GM12872 (cell line): ENCODE measurements at regions not wholly inside any gene's neighbourhood (a gene's known extent, or its start where the extent isn't known, plus 50 kb on each side); places are given as distances from the start of the nearest gene placed in this dataset.

ENCODE experiments used
- TF ChIP-seq, protein P1 (sequence below): IDR thresholded peaks from 3 replicates; pipeline ENCODE4 v1.5.1; 2011; ENCODE audit warnings: low read depth, mild to moderate bottlenecking, low read length, moderate library complexity; ENCODE audit not compliant: insufficient read depth

- TF ChIP-seq, protein P1, sequence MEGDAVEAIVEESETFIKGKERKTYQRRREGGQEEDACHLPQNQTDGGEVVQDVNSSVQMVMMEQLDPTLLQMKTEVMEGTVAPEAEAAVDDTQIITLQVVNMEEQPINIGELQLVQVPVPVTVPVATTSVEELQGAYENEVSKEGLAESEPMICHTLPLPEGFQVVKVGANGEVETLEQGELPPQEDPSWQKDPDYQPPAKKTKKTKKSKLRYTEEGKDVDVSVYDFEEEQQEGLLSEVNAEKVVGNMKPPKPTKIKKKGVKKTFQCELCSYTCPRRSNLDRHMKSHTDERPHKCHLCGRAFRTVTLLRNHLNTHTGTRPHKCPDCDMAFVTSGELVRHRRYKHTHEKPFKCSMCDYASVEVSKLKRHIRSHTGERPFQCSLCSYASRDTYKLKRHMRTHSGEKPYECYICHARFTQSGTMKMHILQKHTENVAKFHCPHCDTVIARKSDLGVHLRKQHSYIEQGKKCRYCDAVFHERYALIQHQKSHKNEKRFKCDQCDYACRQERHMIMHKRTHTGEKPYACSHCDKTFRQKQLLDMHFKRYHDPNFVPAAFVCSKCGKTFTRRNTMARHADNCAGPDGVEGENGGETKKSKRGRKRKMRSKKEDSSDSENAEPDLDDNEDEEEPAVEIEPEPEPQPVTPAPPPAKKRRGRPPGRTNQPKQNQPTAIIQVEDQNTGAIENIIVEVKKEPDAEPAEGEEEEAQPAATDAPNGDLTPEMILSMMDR, result no peak
These were observed 317.9 kb downstream of the LTN1 start for GRCh38 chr21:28674763-28675162.

- TF ChIP-seq, protein P1, result no peak
These were observed 321.0 kb downstream of the LTN1 start for GRCh38 chr21:28671549-28672195.

DNA sequence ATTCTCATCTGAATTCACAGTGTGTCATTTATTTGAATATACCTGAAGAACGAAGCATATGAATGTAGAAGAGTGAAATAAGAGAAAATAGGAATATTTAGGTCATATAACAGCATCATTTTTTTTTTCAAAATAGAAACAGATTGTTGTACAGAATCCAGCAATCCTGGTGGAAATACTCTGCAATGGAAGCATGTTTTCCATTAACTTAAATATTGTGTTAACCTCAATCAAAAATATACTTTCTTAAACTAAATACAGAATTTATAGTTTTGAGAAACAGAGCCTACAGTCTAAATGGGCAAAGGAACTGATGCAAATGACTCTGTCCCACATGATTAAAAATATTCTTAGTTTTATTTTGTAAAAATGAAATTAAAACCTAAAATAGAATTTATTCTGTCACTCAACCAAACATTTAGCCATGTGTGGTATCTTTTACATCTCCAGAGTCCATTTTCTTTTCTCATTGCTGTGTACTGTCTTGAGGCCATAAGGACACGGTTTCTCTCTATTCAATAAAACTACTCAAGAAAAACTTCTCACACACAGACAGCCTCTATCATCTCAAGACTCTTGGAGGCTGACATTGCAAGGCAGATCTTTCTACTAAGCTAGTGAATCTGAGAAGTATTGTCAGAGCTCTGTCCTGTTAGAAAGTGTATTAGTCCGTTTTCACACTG is 322.6 kb downstream of the LTN1 start:
- TF ChIP-seq, protein P1, result no peak

DNA sequence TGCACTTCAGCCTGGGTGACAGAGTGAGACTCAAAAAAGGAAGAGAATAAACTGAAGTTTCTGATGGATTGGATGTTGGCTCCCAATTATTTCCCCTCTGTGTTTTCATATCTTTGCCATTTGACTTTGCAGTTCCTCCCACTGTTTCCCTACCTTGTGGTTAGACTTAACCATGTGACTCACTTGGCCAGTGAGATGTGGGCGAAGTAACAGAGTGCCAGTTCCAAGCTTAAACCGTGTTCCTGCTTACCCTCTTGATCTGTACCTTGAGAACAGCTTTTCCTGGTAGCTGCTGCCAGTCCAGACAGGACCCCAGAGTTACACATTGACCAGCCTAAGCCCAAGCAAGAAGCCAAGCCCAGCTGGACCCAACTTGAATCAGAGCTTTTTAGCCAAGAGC is 323.4 kb downstream of the LTN1 start:
- TF ChIP-seq, protein P1, result no peak

GRCh38 chr21:28663754-28664153 is 328.9 kb downstream of the LTN1 start:
- TF ChIP-seq, protein P1, result no peak

DNA sequence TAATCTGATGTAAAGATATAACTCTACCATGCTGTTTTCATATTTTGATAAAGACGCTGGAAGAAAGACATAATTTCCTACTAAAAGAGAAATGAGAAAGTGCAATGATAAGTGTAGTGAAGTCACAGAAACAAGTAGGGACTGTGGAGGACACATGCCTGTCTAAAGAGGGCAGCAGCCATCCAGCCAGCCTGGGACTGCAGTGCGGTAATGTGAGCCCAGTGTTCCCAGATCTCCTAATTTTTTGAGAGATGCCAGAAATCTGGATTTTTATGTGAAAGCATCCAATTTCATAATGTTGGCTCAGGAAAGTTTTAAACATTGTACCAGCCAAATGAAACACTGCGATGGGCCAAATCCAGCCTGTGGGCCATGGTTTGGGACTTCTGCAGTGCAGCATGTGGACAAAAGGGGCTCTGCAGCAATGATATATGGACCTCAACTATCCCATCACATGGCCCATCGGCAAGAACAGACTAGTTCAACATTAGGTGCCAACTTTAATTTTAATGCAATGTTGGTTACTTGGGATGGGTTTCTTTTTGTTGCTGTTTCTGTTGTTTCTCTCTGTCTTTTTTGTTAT is 329.5 kb downstream of the LTN1 start:
- TF ChIP-seq, protein P1, result no peak

DNA sequence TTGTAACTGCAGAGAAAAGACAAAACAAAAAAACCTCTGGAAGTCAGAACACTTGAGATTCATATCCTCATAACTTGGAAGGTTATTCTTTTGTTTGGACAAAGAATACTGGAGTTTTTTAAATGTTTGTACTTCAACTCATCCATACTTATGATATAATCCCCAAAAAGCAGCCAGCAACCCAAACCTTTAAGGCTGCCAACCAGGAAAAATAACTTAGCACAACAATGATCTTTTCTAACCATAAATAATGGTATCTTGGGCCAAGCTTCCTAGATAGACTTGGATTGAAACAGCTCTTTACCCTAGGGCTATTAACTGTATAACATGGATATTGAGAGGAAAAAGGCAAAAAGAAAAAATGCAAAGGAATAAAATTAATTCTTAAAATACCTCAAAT is 335.1 kb downstream of the LTN1 start:
- TF ChIP-seq, protein P1, result no peak
